ENCODE measurements at regions not wholly inside any gene's neighbourhood (a gene's known extent, or its start where the extent isn't known, plus 50 kb on each side); places are given as distances from the start of the nearest gene placed in this dataset.

DNA sequence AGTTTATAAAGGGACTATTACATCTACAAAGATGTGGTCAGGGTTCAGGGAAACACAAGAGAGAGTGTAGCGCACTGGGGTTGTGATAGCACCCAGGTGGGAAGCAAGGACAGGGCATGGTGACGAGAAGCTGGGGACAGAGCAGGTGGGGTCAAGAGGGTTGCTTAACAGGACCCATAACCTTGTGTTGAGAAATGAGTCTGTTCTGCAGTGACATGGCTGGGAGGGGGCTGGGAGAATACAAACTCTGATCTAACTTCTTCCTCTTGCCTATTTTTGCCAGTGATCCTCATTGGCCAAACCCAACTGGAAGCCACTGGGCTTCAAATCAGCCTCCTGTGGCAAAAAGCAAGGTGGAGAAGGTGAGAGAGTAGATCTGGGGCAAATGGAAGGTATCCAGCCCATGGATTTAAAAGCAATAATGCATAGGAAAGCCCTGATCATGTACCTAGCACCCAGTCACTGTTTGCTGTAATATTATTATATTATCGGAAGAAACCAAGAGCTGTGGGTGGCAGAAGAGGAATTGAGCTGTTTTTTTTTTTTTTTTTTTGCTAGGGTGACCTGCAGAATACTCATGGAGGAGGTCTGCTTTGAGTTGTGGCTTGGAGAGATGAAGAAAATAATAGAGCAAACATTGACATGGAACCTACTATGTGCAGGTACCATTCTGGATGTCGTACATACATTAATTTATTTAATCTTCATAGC is 76.9 kb upstream of the ZFHX3 start:
- Histone ChIP-seq H3K4me1 (ENCODE audit: insufficient read depth, low read length) (no peaks in the 10 kb centered on the region), H3K79me2 (ENCODE audit: low read length) (no peaks in the 10 kb centered on the region), H3K27me3 (ENCODE audit: low read length) (no peaks in the 10 kb centered on the region), H3K4me3 (ENCODE audit: low read length) (no peak overlapping the region), H3K36me3 (ENCODE audit: low read depth, low read length) (no peaks in the 10 kb centered on the region), H2AFZ (ENCODE audit: low read length) (no peak overlapping the region), H3K4me2 (ENCODE audit: low read length) (no peak overlapping the region), H4K20me1 (ENCODE audit: low read length) (no peaks in the 10 kb centered on the region), H3K9me3 (ENCODE audit: low read length) (no peaks in the 10 kb centered on the region), H3K27ac (ENCODE audit: low read length) (no peak overlapping the region), H3K9me2 (replicated peaks; ENCODE audit: low read length) (no peaks in the 10 kb centered on the region), H3F3A (ENCODE audit: low read length, unreplicated experiment) (no peaks in the 10 kb centered on the region), H3K9ac (ENCODE audit: low read length) (no peak overlapping the region)
- ChIA-PET POLR2A (ENCODE audit: unreplicated experiment) (no interaction called here), CTCF (no interaction called here)
- intact Hi-C loops (cut with micrococcal nuclease): no loop called here
- TF ChIP-seq EZH2 (IDR thresholded peaks at IDR 0.05; ENCODE audit: low read length, unreplicated experiment) (no peak), CTCF (conservative IDR thresholded peaks at IDR 0.05; ENCODE audit: low read depth, low read length) (no peak)
- ATAC-seq: no peak
- no TSS peak for BruUV-seq (replicated peaks)
- DNase-seq: no peak

DNA sequence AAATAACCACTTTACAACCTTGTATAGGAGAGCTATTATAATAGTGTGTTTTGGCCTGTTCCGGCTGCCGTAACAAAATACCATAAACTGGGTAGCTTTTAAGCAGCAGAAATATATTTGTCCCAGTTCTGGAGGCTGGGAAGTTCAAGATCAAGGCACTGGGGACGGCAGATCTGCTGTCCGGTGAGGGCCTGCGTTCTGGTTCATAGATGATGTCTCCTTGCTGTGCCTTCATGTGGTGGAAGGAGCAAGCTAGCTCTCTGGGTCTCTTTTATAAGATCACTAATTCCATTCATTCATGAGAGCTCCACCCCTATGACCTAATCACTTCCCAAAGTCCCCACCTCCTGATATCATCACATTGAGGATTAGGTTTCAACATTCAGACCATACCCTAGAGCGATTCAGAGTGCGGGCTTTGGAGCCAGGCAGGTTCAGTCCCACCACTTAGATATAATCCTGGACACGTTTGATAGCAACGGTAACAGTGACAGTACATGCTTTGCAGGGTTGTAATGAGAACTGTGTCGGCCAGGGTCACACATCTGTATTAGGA is 76.2 kb upstream of the ZFHX3 start:
- intact Hi-C loops (cut with micrococcal nuclease): no loop called here
- H3K4me1 ChIP-seq (ENCODE audit: insufficient read depth, low read length): no peaks in the 10 kb centered on the region
- no peak overlapping the region for H3K4me2 ChIP-seq (ENCODE audit: low read length)
- no peak overlapping the region for H3K9ac ChIP-seq (ENCODE audit: low read length)
- H3K27me3 ChIP-seq (ENCODE audit: low read length): no peaks in the 10 kb centered on the region
- POLR2A ChIA-PET (ENCODE audit: unreplicated experiment): no interaction called here
- no peak for DNase-seq
- ATAC-seq: no peak
- no peaks in the 10 kb centered on the region for H4K20me1 ChIP-seq (ENCODE audit: low read length)
- no TSS peak for BruUV-seq (replicated peaks)
- no peak overlapping the region for H3K4me3 ChIP-seq (ENCODE audit: low read length)
- H2AFZ ChIP-seq (ENCODE audit: low read length): no peak overlapping the region
- CTCF ChIA-PET: no interaction called here
- H3K36me3 ChIP-seq (ENCODE audit: low read depth, low read length): no peaks in the 10 kb centered on the region
- H3K9me2 ChIP-seq (replicated peaks; ENCODE audit: low read length): no peaks in the 10 kb centered on the region
- no peak for TF ChIP-seq EZH2 (IDR thresholded peaks at IDR 0.05; ENCODE audit: low read length, unreplicated experiment)
- TF ChIP-seq EZH2phosphoT487 (IDR thresholded peaks at IDR 0.05; ENCODE audit: borderline replicate concordance, low read length): no peak
- no peak for TF ChIP-seq CTCF (conservative IDR thresholded peaks at IDR 0.05; ENCODE audit: low read depth, low read length)
- H3F3A ChIP-seq (ENCODE audit: low read length, unreplicated experiment): no peaks in the 10 kb centered on the region
- no peaks in the 10 kb centered on the region for H3K79me2 ChIP-seq (ENCODE audit: low read length)
- H3K9me3 ChIP-seq (ENCODE audit: low read length): no peaks in the 10 kb centered on the region
- H3K27ac ChIP-seq (ENCODE audit: low read length): no peak overlapping the region

DNA sequence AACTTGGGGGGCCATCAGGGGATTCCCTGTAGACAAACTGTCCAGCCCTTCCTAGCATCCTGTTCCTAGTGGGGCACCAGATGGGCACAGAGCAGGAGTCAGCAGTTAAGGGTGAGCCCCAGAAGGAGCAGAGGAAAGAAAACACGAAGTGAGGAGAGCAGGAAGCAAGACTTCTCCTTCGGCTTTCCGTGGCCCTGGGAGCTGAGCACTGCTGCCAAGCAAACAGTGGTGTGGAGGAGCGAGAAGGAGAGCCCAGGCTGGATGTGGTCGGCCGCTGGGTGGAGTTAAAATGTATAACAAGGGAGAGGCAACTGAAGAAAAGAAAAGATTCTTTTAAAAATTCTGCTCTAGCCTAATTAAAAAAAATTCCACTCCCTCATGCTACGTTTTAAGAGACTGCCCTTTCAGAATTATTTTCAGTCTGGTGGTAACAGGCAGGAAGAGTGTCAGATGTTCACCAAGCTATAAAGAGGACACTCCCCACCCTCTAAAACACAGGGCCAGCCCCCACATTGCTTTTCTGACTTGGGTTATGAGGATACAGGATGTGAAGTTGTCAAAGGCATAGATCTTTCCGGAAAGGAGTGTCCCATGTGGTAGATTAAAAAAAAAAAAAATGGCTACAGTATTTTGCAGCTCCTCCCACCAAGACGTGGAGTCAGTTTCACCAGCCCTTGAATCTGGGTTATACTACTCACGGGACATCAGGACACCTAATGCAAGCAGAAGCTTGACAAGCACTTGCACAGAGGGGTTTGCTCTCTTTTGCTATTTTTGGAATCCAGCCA is 74.9 kb upstream of the ZFHX3 start:
- Histone ChIP-seq H3K36me3 (ENCODE audit: low read depth, low read length) (no peaks in the 10 kb centered on the region), H3K9ac (ENCODE audit: low read length) (no peak overlapping the region), H3K9me3 (ENCODE audit: low read length) (no peaks in the 10 kb centered on the region), H3K9me2 (replicated peaks; ENCODE audit: low read length) (no peaks in the 10 kb centered on the region), H4K20me1 (ENCODE audit: low read length) (no peaks in the 10 kb centered on the region), H3K4me3 (ENCODE audit: low read length) (no peak overlapping the region), H3K4me2 (ENCODE audit: low read length) (no peak overlapping the region), H3K27ac (ENCODE audit: low read length) (no peak overlapping the region), H3K27me3 (ENCODE audit: low read length) (no peaks in the 10 kb centered on the region), H3K79me2 (ENCODE audit: low read length) (no peaks in the 10 kb centered on the region), H3F3A (ENCODE audit: low read length, unreplicated experiment) (no peaks in the 10 kb centered on the region), H2AFZ (ENCODE audit: low read length) (no peak overlapping the region), H3K4me1 (ENCODE audit: insufficient read depth, low read length) (no peaks in the 10 kb centered on the region)
- DNase-seq: no peak
- ChIA-PET POLR2A (ENCODE audit: unreplicated experiment) (no interaction called here), CTCF (no interaction called here)
- intact Hi-C loops (cut with micrococcal nuclease): no loop called here
- no peak for ATAC-seq
- BruUV-seq (replicated peaks): no TSS peak
- TF ChIP-seq EZH2phosphoT487 (IDR thresholded peaks at IDR 0.05; ENCODE audit: borderline replicate concordance, low read length) (no peak), EZH2 (IDR thresholded peaks at IDR 0.05; ENCODE audit: low read length, unreplicated experiment) (no peak), CTCF (conservative IDR thresholded peaks at IDR 0.05; ENCODE audit: low read depth, low read length) (no peak)

Data from PC-3 (cell line).